ENCODE measurements at regions not wholly inside any gene's neighbourhood (a gene's known extent, or its start where the extent isn't known, plus 50 kb on each side); places are given as distances from the start of the nearest gene placed in this dataset.
"Not testable (repeated sequence)": the region's sequence is repeated elsewhere in the genome, so short reads cannot be mapped to it uniquely, and the experiment has no call there.

- H3K4me3 ChIP-seq (ENCODE audit: low read depth, low read length) = no peak overlapping the region
- no peak for DNase-seq (ENCODE audit: low read depth)
- TF ChIP-seq CTCF (IDR thresholded peaks at IDR 0.05; ENCODE audit: insufficient read depth, low read depth, low read length) = no peak
Measured at GRCh38 chr3:159739166-159739565, 249.5 kb upstream of the IL12A start.

GRCh38 chr3:159739969-159740368, 248.7 kb upstream of the IL12A start:
- no peak for DNase-seq (ENCODE audit: low read depth)
- no peak for TF ChIP-seq CTCF (IDR thresholded peaks at IDR 0.05; ENCODE audit: insufficient read depth, low read depth, low read length)
- H3K4me3 ChIP-seq (ENCODE audit: low read depth, low read length) = no peak overlapping the region

GRCh38 chr3:159741281-159741680, 247.4 kb upstream of the IL12A start:
- no peak overlapping the region for H3K4me3 ChIP-seq (ENCODE audit: low read depth, low read length)
- TF ChIP-seq CTCF (IDR thresholded peaks at IDR 0.05; ENCODE audit: insufficient read depth, low read depth, low read length) = no peak
- no peak for DNase-seq (ENCODE audit: low read depth)

- no peak for DNase-seq (ENCODE audit: low read depth)
- no peak for TF ChIP-seq CTCF (IDR thresholded peaks at IDR 0.05; ENCODE audit: insufficient read depth, low read depth, low read length)
- no peak overlapping the region for H3K4me3 ChIP-seq (ENCODE audit: low read depth, low read length)
Measured at GRCh38 chr3:159748425-159748824, 240.2 kb upstream of the IL12A start.

- H3K4me3 ChIP-seq (ENCODE audit: low read depth, low read length) = no peak overlapping the region
- DNase-seq (ENCODE audit: low read depth) = no peak
- TF ChIP-seq CTCF (IDR thresholded peaks at IDR 0.05; ENCODE audit: insufficient read depth, low read depth, low read length) = no peak
Measured at GRCh38 chr3:159749406-159749805, 239.2 kb upstream of the IL12A start.

- DNase-seq (ENCODE audit: low read depth) = peak; percentile 34
- no peak overlapping the region for H3K4me3 ChIP-seq (ENCODE audit: low read depth, low read length)
- TF ChIP-seq CTCF (IDR thresholded peaks at IDR 0.05; ENCODE audit: insufficient read depth, low read depth, low read length) = no peak
Measured at GRCh38 chr3:159751146-159751545, 237.5 kb upstream of the IL12A start.

GRCh38 chr3:159751752-159752151, 236.9 kb upstream of the IL12A start:
- no peak for DNase-seq (ENCODE audit: low read depth)
- no peak for TF ChIP-seq CTCF (IDR thresholded peaks at IDR 0.05; ENCODE audit: insufficient read depth, low read depth, low read length)
- no peak overlapping the region for H3K4me3 ChIP-seq (ENCODE audit: low read depth, low read length)

- not testable (repeated sequence) for H3K4me3 ChIP-seq (ENCODE audit: low read depth, low read length); DNase-seq (ENCODE audit: low read depth)
Measured at GRCh38 chr3:159756279-159757207, 232.1 kb upstream of the IL12A start.
